HepG2 (cell line): ENCODE measurements at regions not wholly inside any gene's neighbourhood (a gene's known extent, or its start where the extent isn't known, plus 50 kb on each side); places are given as distances from the start of the nearest gene placed in this dataset.

Experiments
- ATAC-seq: fragments of 200-7000 bp; cut with Tn5 transposase; 3 replicates; pipeline ENCODE4 v1.9.1; 2020; ENCODE audit warnings: mild to moderate bottlenecking, moderate library complexity
- BruUV-seq: library from RNA; stranded (reverse); fragments of 400-500 nt; replicated peaks from 2 replicates; lab custom pipeline; 2021; lab: Mats Ljungman, UMichigan
- CTCF ChIA-PET: fragments of 300-600 bp; formaldehyde crosslinking; extraction: SDS; loops from one replicate; lab custom pipeline; 2021; ENCODE audit warnings: low total read pairs, inconsistent platforms, low intra/inter-chr PET ratio; lab: Yijun Ruan, JAX
- POLR2A ChIA-PET: fragments of 350-600 bp; sonication (Branson Sonifier 250); formaldehyde crosslinking; loops from one replicate; lab custom pipeline; 2020; ENCODE audit warnings: antibody characterized with exemption, inconsistent platforms; lab: Yijun Ruan, JAX
- DNase-seq: peaks from one replicate; pipeline ENCODE4 v3.0.0-alpha.2; 2015; ENCODE audit warnings: low spot score
- FAIRE-seq: peaks from 3 replicates; lab custom pipeline; 2011; peaks lifted over from hg19 to GRCh38; lab: Jason Lieb, UNC
- H2AFZ ChIP-seq: one replicate; pipeline ENCODE4 v1.6.1; 2011; ENCODE audit warnings: low read length, inconsistent platforms
- H3K27ac ChIP-seq: fragments of 300-600 bp; 3 replicates; pipeline ENCODE4 v1.8.0; 2011; ENCODE audit warnings: mixed run types, mild to moderate bottlenecking, mixed read lengths, low read length, inconsistent platforms; ENCODE audit not compliant: insufficient read depth; ENCODE audit errors: extremely low read length
- H3K27me3 ChIP-seq, 2 experiments: fragments of 200-600 bp in 1 of 2; 2 replicates in 1 of 2; 3 replicates in 1 of 2; pipeline versions ENCODE4 v1.6.0 to v1.8.0; 2011; ENCODE audit warnings: low read length in 2 of 2, mild to moderate bottlenecking in 2 of 2, moderate library complexity in 2 of 2, inconsistent platforms in 1 of 2; ENCODE audit not compliant: insufficient read depth in 2 of 2, control insufficient read depth in 1 of 2
- H3K36me3 ChIP-seq, 2 experiments: fragments of 200-600 bp in 1 of 2; replicated peaks in 1 of 2; 2 replicates in 1 of 2; 3 replicates in 1 of 2; pipeline versions ENCODE4 v1.5.1 to v1.8.0; 2011; ENCODE audit warnings: low read length in 2 of 2, inconsistent platforms in 1 of 2; ENCODE audit not compliant: insufficient read depth in 2 of 2, control insufficient read depth in 1 of 2
- H3K4me1 ChIP-seq: 2 replicates; pipeline ENCODE4 v1.5.1; 2012; ENCODE audit warnings: low read length, inconsistent platforms; ENCODE audit not compliant: insufficient read depth
- H3K4me2 ChIP-seq: 2 replicates; pipeline ENCODE4 v1.6.0; 2011; ENCODE audit warnings: low read depth, low read length, inconsistent platforms
- H3K4me3 ChIP-seq, 3 experiments: fragments of 200-600 bp in 1 of 3; sonication (generic), shearing (Covaris generic) in 1 of 3; replicated peaks in 1 of 3; 2 replicates each; pipeline ENCODE4 v1.5.1; 2011 to 2016; ENCODE audit warnings: low read length in 3 of 3, inconsistent platforms in 2 of 3, low read depth in 2 of 3, mild to moderate bottlenecking in 2 of 3, control low read depth in 1 of 3, mixed read lengths in 1 of 3; ENCODE audit not compliant: insufficient read depth in 1 of 3
- H3K79me2 ChIP-seq: one replicate; pipeline ENCODE4 v1.6.1; 2011; ENCODE audit warnings: low read length, inconsistent platforms; ENCODE audit not compliant: insufficient read depth
- H3K9ac ChIP-seq: 2 replicates; pipeline ENCODE4 v1.6.0; 2011; ENCODE audit warnings: mild to moderate bottlenecking, low read depth, low read length, inconsistent platforms; ENCODE audit not compliant: insufficient read depth
- H3K9me3 ChIP-seq: 2 replicates; pipeline ENCODE4 v1.5.1; 2012; ENCODE audit warnings: mild to moderate bottlenecking, low read length
- H4K20me1 ChIP-seq: 2 replicates; pipeline ENCODE4 v1.6.0; 2011; ENCODE audit warnings: inconsistent platforms, mild to moderate bottlenecking, low read length, moderate library complexity; ENCODE audit not compliant: insufficient read depth
- GFI1 ChIP-seq: sonication (generic); formaldehyde crosslinking; IDR thresholded peaks from 2 replicates; pipeline ENCODE4 v1.5.0; 2020; ENCODE audit warnings: missing genetic modification reagents, mild to moderate bottlenecking, borderline replicate concordance
- NCOA2 ChIP-seq: sonication (generic); formaldehyde crosslinking; IDR thresholded peaks from 2 replicates; pipeline ENCODE4 v1.8.0; 2022; ENCODE audit warnings: inconsistent platforms
- NFE2L2 ChIP-seq: fragments of 150-350 bp; IDR thresholded peaks from 2 replicates; pipeline ENCODE4 v1.6.1; 2014; ENCODE audit warnings: low read length
- PAX8 ChIP-seq: sonication (generic); formaldehyde crosslinking; IDR thresholded peaks from 2 replicates; pipeline ENCODE4 v1.8.0; 2022; ENCODE audit warnings: mild to moderate bottlenecking, missing genetic modification reagents, borderline replicate concordance
- WGBS: methylation state at CpG from one replicate; pipeline ENCODE4 v1.1.6; 2017; ENCODE audit warnings: low lambda C conversion rate; 5-methylcytosine and 5-hydroxymethylcytosine counted together
- in situ Hi-C: cut with HindIII; loops from 2 replicates; pipeline ENCODE4 v1.10.0; 2017; ENCODE audit warnings: low pct_unique_long_range_greater_than_20kb; ENCODE audit not compliant: extremely low pct_ligation_motif_present
- intact Hi-C: fragments of 100-400 bp; cut with micrococcal nuclease; formaldehyde crosslinking; loops from one replicate; pipeline ENCODE4 v1.10.0; 2022; ENCODE audit not compliant: unreplicated experiment
- TF ChIP-seq, protein P1 (sequence below): sonication (generic); formaldehyde crosslinking; IDR thresholded peaks from 2 replicates; pipeline ENCODE4 v1.9.0; 2022; ENCODE audit warnings: low read depth, missing genetic modification reagents
- TF ChIP-seq, protein P2 (sequence below): sonication (generic); formaldehyde crosslinking; IDR thresholded peaks from 2 replicates; pipeline ENCODE4 v1.5.0; 2020; ENCODE audit warnings: missing genetic modification reagents
- TF ChIP-seq, protein P3 (sequence below): sonication (generic); formaldehyde crosslinking; IDR thresholded peaks from 2 replicates; pipeline ENCODE4 v1.4.0; 2020; ENCODE audit warnings: missing genetic modification reagents

DNA sequence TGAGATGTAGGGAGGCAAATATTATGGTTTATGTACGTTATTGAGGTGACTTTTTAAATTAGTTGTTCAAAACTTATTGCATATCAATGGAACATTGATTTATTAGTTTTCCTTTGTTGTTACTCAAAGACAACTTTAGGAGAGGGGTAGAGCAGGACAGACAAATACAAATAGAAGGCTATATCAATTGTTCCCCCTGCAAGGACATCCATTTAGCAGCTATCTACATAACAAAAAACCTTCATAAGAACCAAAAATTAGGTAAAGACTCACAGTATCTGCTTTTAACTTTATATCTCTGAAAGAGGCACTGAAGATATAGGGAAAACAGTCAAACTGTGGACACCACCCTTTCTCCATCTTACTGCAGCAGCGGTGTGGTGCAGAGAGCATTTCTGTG lies 958.8 kb downstream of the DIPK2A start:
- ATAC-seq = no peak

More for the DNA sequence above, 958.8 kb downstream of the DIPK2A start:
- Histone ChIP-seq H3K79me2 (no peaks in the 10 kb centered on the region), H3K4me3 (no peak overlapping the region), H3K27me3 (no peaks in the 10 kb centered on the region; a peak in 1 of 5 replicates), H3K9ac (no peak overlapping the region), H4K20me1 (no peaks in the 10 kb centered on the region), H3K36me3 (no peaks in the 10 kb centered on the region), H3K9me3 (peaks cover 32% of the 10 kb centered on the region), H2AFZ (no peak overlapping the region), H3K4me1 (no peaks in the 10 kb centered on the region), H3K27ac (no peak overlapping the region), H3K4me2 (no peak overlapping the region)
- in situ Hi-C loops = no loop called here
- POLR2A ChIA-PET = no interaction called here
- DNase-seq (no peak), FAIRE-seq (no peak)
- 25% methylated on average over 2 of the region's 2 CpGs for WGBS
- CTCF ChIA-PET = no interaction called here
- intact Hi-C loops = no loop called here
- BruUV-seq = no TSS peak
- TF ChIP-seq GFI1 (CRISPR knock-in tag) = no peak
- TF ChIP-seq, protein P1, sequence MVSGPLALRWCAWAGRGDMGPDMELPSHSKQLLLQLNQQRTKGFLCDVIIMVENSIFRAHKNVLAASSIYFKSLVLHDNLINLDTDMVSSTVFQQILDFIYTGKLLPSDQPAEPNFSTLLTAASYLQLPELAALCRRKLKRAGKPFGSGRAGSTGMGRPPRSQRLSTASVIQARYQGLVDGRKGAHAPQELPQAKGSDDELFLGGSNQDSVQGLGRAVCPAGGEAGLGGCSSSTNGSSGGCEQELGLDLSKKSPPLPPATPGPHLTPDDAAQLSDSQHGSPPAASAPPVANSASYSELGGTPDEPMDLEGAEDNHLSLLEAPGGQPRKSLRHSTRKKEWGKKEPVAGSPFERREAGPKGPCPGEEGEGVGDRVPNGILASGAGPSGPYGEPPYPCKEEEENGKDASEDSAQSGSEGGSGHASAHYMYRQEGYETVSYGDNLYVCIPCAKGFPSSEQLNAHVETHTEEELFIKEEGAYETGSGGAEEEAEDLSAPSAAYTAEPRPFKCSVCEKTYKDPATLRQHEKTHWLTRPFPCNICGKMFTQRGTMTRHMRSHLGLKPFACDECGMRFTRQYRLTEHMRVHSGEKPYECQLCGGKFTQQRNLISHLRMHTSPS (CRISPR knock-in tag) = no peak
- no peak for TF ChIP-seq PAX8 (CRISPR knock-in tag)
- TF ChIP-seq, protein P2, sequence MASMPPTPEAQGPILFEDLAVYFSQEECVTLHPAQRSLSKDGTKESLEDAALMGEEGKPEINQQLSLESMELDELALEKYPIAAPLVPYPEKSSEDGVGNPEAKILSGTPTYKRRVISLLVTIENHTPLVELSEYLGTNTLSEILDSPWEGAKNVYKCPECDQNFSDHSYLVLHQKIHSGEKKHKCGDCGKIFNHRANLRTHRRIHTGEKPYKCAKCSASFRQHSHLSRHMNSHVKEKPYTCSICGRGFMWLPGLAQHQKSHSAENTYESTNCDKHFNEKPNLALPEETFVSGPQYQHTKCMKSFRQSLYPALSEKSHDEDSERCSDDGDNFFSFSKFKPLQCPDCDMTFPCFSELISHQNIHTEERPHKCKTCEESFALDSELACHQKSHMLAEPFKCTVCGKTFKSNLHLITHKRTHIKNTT (CRISPR knock-in tag) = no peak
- no peak for TF ChIP-seq NCOA2
- no peak for TF ChIP-seq NFE2L2
- TF ChIP-seq, protein P3, sequence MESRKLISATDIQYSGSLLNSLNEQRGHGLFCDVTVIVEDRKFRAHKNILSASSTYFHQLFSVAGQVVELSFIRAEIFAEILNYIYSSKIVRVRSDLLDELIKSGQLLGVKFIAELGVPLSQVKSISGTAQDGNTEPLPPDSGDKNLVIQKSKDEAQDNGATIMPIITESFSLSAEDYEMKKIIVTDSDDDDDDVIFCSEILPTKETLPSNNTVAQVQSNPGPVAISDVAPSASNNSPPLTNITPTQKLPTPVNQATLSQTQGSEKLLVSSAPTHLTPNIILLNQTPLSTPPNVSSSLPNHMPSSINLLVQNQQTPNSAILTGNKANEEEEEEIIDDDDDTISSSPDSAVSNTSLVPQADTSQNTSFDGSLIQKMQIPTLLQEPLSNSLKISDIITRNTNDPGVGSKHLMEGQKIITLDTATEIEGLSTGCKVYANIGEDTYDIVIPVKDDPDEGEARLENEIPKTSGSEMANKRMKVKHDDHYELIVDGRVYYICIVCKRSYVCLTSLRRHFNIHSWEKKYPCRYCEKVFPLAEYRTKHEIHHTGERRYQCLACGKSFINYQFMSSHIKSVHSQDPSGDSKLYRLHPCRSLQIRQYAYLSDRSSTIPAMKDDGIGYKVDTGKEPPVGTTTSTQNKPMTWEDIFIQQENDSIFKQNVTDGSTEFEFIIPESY = no peak
